ENCODE measurements at regions not wholly inside any gene's neighbourhood (a gene's known extent, or its start where the extent isn't known, plus 50 kb on each side); places are given as distances from the start of the nearest gene placed in this dataset.

- TF ChIP-seq ARNT (IDR thresholded peaks at IDR 0.05) = no peak
- TF ChIP-seq ELF4 (IDR thresholded peaks at IDR 0.05) = no peak
- TF ChIP-seq BHLHE40 (IDR thresholded peaks at IDR 0.05; ENCODE audit: borderline replicate concordance) = no peak
- no peak for TF ChIP-seq FOXA1 (IDR thresholded peaks at IDR 0.05)
- no peak for TF ChIP-seq FOXM1 (IDR thresholded peaks at IDR 0.05; ENCODE audit: borderline replicate concordance)
- no peak for TF ChIP-seq FOXK2 (IDR thresholded peaks at IDR 0.05)
- no peak for TF ChIP-seq L3MBTL2 (conservative IDR thresholded peaks at IDR 0.05)
These were observed 132.9 kb upstream of the RAB4A start for GRCh38 chr1:229138058-229138457.
